ENCODE measurements at regions not wholly inside any gene's neighbourhood (a gene's known extent, or its start where the extent isn't known, plus 50 kb on each side); places are given as distances from the start of the nearest gene placed in this dataset.

GRCh38 chrX:39839371-39839770 is 258.4 kb downstream of the BCOR start (continued):
- TF ChIP-seq PRDM2 (tag by site-specific recombination; IDR thresholded peaks at IDR 0.05; ENCODE audit: borderline replicate concordance) (no peak), ZNF701 (tag by site-specific recombination; IDR thresholded peaks at IDR 0.05) (no peak), ZNF146 (tag by site-specific recombination; IDR thresholded peaks at IDR 0.05) (no peak), ZNF2 (tag by site-specific recombination; IDR thresholded peaks at IDR 0.05) (no peak)
- TF ChIP-seq, protein P1, sequence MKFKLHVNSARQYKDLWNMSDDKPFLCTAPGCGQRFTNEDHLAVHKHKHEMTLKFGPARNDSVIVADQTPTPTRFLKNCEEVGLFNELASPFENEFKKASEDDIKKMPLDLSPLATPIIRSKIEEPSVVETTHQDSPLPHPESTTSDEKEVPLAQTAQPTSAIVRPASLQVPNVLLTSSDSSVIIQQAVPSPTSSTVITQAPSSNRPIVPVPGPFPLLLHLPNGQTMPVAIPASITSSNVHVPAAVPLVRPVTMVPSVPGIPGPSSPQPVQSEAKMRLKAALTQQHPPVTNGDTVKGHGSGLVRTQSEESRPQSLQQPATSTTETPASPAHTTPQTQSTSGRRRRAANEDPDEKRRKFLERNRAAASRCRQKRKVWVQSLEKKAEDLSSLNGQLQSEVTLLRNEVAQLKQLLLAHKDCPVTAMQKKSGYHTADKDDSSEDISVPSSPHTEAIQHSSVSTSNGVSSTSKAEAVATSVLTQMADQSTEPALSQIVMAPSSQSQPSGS (tag by site-specific recombination; IDR thresholded peaks at IDR 0.05; ENCODE audit: low read depth) = no peak

GRCh38 chrX:39840133-39840532 is 257.6 kb downstream of the BCOR start:
- no peaks in the 10 kb centered on the region for H3K4me1 ChIP-seq (ENCODE audit: control insufficient read depth, insufficient read depth, low read length)
- POLR2A ChIA-PET = interaction anchor here (0.6 kb wide), 1 partner anchor 96 kb away, joined by 3 read pairs; no protein-coding TSS in a partner anchor
- no peak overlapping the region for H3K27ac ChIP-seq (ENCODE audit: extremely low read depth, low read depth, low read length)
- no peaks in the 10 kb centered on the region for H3K36me3 ChIP-seq (ENCODE audit: control insufficient read depth in 2 of 2, insufficient read depth in 1 of 2, low read length in 2 of 2)
- TF ChIP-seq KLF7 (tag by site-specific recombination; IDR thresholded peaks at IDR 0.05; ENCODE audit: borderline replicate concordance) (no peak), ZNF621 (tag by site-specific recombination; IDR thresholded peaks at IDR 0.05) (no peak), ZNF449 (tag by site-specific recombination; IDR thresholded peaks at IDR 0.05) (no peak), ZBTB49 (tag by site-specific recombination; IDR thresholded peaks at IDR 0.05; ENCODE audit: low read depth) (no peak), ZNF677 (tag by site-specific recombination; IDR thresholded peaks at IDR 0.05) (no peak)
- TF ChIP-seq, protein P2, sequence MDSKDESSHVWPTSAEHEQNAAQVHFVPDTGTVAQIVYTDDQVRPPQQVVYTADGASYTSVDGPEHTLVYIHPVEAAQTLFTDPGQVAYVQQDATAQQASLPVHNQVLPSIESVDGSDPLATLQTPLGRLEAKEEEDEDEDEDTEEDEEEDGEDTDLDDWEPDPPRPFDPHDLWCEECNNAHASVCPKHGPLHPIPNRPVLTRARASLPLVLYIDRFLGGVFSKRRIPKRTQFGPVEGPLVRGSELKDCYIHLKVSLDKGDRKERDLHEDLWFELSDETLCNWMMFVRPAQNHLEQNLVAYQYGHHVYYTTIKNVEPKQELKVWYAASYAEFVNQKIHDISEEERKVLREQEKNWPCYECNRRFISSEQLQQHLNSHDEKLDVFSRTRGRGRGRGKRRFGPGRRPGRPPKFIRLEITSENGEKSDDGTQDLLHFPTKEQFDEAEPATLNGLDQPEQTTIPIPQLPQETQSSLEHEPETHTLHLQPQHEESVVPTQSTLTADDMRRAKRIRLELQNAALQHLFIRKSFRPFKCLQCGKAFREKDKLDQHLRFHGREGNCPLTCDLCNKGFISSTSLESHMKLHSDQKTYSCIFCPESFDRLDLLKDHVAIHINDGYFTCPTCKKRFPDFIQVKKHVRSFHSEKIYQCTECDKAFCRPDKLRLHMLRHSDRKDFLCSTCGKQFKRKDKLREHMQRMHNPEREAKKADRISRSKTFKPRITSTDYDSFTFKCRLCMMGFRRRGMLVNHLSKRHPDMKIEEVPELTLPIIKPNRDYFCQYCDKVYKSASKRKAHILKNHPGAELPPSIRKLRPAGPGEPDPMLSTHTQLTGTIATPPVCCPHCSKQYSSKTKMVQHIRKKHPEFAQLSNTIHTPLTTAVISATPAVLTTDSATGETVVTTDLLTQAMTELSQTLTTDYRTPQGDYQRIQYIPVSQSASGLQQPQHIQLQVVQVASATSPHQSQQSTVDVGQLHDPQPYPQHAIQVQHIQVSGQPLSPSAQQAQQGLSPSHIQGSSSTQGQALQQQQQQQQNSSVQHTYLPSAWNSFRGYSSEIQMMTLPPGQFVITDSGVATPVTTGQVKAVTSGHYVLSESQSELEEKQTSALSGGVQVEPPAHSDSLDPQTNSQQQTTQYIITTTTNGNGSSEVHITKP (tag by site-specific recombination; IDR thresholded peaks at IDR 0.05) = no peak
- no peaks in the 10 kb centered on the region for H3K9me3 ChIP-seq (ENCODE audit: control insufficient read depth, insufficient read depth, low read depth, low read length)
- CTCF ChIA-PET = interaction anchor here (0.6 kb wide), 1 partner anchor 110 kb away, joined by 3 read pairs; no protein-coding TSS in a partner anchor
- no peak overlapping the region for H3K4me3 ChIP-seq (ENCODE audit: low read depth, low read length)

Data from HEK293 (cell line).